MM.1S (cell line): ENCODE measurements at regions not wholly inside any gene's neighbourhood (a gene's known extent, or its start where the extent isn't known, plus 50 kb on each side); places are given as distances from the start of the nearest gene placed in this dataset.

Experiments
- CTCF ChIP-seq: fragments of 300-600 bp; sonication (generic); IDR thresholded peaks from 2 replicates; pipeline ENCODE4 v1.5.1; 2016; ENCODE audit warnings: antibody characterized with exemption, low read length, mixed read lengths
- EZH2 ChIP-seq: fragments of 300-600 bp; sonication (generic); optimal IDR thresholded peaks from 2 replicates; pipeline ENCODE3; 2017; ENCODE audit warnings: low read depth, mild to moderate bottlenecking, antibody characterized with exemption, low read length, mixed read lengths

- TF ChIP-seq CTCF (no peak), EZH2 (no peak)
Observed at GRCh38 chr18:27447930-27448329, 262.8 kb upstream of the CHST9 start.
